ENCODE measurements at regions not wholly inside any gene's neighbourhood (a gene's known extent, or its start where the extent isn't known, plus 50 kb on each side); places are given as distances from the start of the nearest gene placed in this dataset.

DNA sequence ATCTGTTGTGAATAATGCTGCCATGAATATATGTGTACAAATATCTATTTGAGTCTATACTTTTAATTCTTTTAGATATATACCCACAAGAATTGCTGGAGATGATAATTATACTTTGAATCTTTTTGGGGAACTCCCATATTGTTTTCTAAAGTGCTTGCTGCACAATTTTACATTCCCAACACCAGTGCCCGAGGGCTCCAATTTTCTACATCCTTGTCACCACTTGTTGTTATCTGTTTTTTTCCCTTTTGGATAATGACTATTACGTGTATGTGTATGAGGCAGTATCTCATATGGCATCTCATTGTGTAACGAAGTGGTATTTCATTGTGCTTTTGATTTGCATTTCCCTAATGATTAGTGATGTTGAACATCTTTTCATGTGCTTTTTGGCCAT, 127.1 kb downstream of the SUDS3 start (continued):
- TF ChIP-seq FOSL1 (IDR thresholded peaks at IDR 0.05; ENCODE audit: insufficient read depth, low read depth, low read length) (no peak), BACH1 (IDR thresholded peaks at IDR 0.05; ENCODE audit: low read length) (no peak), KDM1A (IDR thresholded peaks at IDR 0.05; ENCODE audit: borderline replicate concordance, low read length) (no peak), CHD2 (IDR thresholded peaks at IDR 0.05; ENCODE audit: low read length) (no peak), SRF (IDR thresholded peaks at IDR 0.05; ENCODE audit: low read depth, low read length) (no peak)
